ENCODE measurements at regions not wholly inside any gene's neighbourhood (a gene's known extent, or its start where the extent isn't known, plus 50 kb on each side); places are given as distances from the start of the nearest gene placed in this dataset.

- intact Hi-C loops (cut with micrococcal nuclease) = no loop called here
- ChIA-PET CTCF (no interaction called here), RAD21 (ENCODE audit: low non-redundant PET in 1 of 2, low total read pairs in 2 of 2, uncharacterized antibody in 2 of 2, unreplicated experiment in 2 of 2) (no interaction called here), POLR2A (no interaction called here)
- DNase-seq (ENCODE audit: low read depth, low spot score) (no peak), ATAC-seq (no peak)
- no peak overlapping the region for H3K4me2 ChIP-seq (ENCODE audit: low read length)
- H2AFZ ChIP-seq (ENCODE audit: low read depth, low read length, poor library complexity, severe bottlenecking) = no peak overlapping the region
- no peaks in the 10 kb centered on the region for H3K9me3 ChIP-seq (ENCODE audit: control insufficient read depth in 1 of 2, insufficient read depth in 1 of 2, low read depth in 1 of 2, low read length in 2 of 2)
- no peaks in the 10 kb centered on the region for H3K27me3 ChIP-seq (ENCODE audit: insufficient read depth, low read length)
- no TSS peak for BruUV-seq (replicated peaks)
- no peaks in the 10 kb centered on the region for H4K20me1 ChIP-seq (ENCODE audit: insufficient read depth)
- no peaks in the 10 kb centered on the region for H3K4me1 ChIP-seq (ENCODE audit: control insufficient read depth in 1 of 2, insufficient read depth in 2 of 2, low read length in 2 of 2)
- no peak overlapping the region for H3K4me3 ChIP-seq (replicated peaks in 1 of 2; ENCODE audit: low read depth in 1 of 2, low read length in 2 of 2)
- H3K79me2 ChIP-seq (ENCODE audit: insufficient read depth, low read length) = no peaks in the 10 kb centered on the region
- H3K27ac ChIP-seq (ENCODE audit: low read depth, low read length) = no peak overlapping the region
- TF ChIP-seq FOSL1 (IDR thresholded peaks at IDR 0.05; ENCODE audit: low read depth) (no peak), MAX (IDR thresholded peaks at IDR 0.05) (no peak), CEBPB (IDR thresholded peaks at IDR 0.05; ENCODE audit: low read depth) (no peak), EGR1 (IDR thresholded peaks at IDR 0.05; ENCODE audit: low read depth) (no peak), JUND (IDR thresholded peaks at IDR 0.05) (no peak), SP1 (IDR thresholded peaks at IDR 0.05; ENCODE audit: low read depth) (no peak), REST (IDR thresholded peaks at IDR 0.05; ENCODE audit: low read depth) (no peak), YY1 (IDR thresholded peaks at IDR 0.05; ENCODE audit: extremely low read depth, insufficient replicate concordance, low read depth, low read length) (no peak), POLR2AphosphoS5 (IDR thresholded peaks at IDR 0.05; ENCODE audit: low read depth, low read length) (no peak), RAD21 (IDR thresholded peaks at IDR 0.05; ENCODE audit: low read depth) (no peak), ATF3 (IDR thresholded peaks at IDR 0.05) (no peak), ZNF274 (IDR thresholded peaks at IDR 0.05; ENCODE audit: low read depth, low read length) (no peak), EZH2 (IDR thresholded peaks at IDR 0.05) (no peak), SIN3A (IDR thresholded peaks at IDR 0.05; ENCODE audit: low read depth) (no peak), TCF7L2 (IDR thresholded peaks at IDR 0.05; ENCODE audit: borderline replicate concordance, extremely low read depth, insufficient read depth, insufficient read length) (no peak), CTCF (IDR thresholded peaks at IDR 0.05 in 2 of 3, conservative IDR thresholded peaks at IDR 0.05 in 1 of 3; ENCODE audit: borderline replicate concordance in 1 of 3, insufficient read depth in 1 of 3, low read depth in 2 of 3, low read length in 2 of 3) (no peak), SRF (IDR thresholded peaks at IDR 0.05; ENCODE audit: low read depth) (no peak), POLR2A (IDR thresholded peaks at IDR 0.05; ENCODE audit: borderline replicate concordance, extremely low read depth, insufficient read depth, insufficient read length) (no peak)
- H3K36me3 ChIP-seq (ENCODE audit: control insufficient read depth in 1 of 2, insufficient read depth in 2 of 2, low read length in 2 of 2) = no peaks in the 10 kb centered on the region
- no peak overlapping the region for H3K9ac ChIP-seq (ENCODE audit: low read length)
- no peaks in the 10 kb centered on the region for H3K9me2 ChIP-seq (ENCODE audit: insufficient read depth)
Measured at GRCh38 chr12:92639017-92639416, 63.8 kb upstream of the PLEKHG7 start.

Data from HCT116 (cell line).